Endothelial cell of umbilical vein (primary cell): ENCODE measurements at regions not wholly inside any gene's neighbourhood (a gene's known extent, or its start where the extent isn't known, plus 50 kb on each side); places are given as distances from the start of the nearest gene placed in this dataset.

ENCODE experiments used
- BruUV-seq: library from RNA; stranded (reverse); fragments of 400-500 nt; replicated peaks from 2 replicates; lab custom pipeline; 2021; lab: Mats Ljungman, UMichigan
- CTCF ChIA-PET: fragments of 300-600, 350-600 bp; sonication (Branson Sonifier 250); formaldehyde crosslinking; loops from one replicate; lab custom pipeline; 2021; ENCODE audit warnings: antibody characterized with exemption, inconsistent platforms; lab: Charles Lee
- POLR2A ChIA-PET: fragments of 300-600, 350-600 bp; sonication (Branson Sonifier 250); formaldehyde crosslinking; loops from one replicate; lab custom pipeline; 2021; ENCODE audit warnings: antibody characterized with exemption, inconsistent platforms; lab: Charles Lee
- DNase-seq: peaks from one replicate; pipeline ENCODE4 v3.0.0-alpha.2; 2011; ENCODE audit warnings: low read depth, low spot score
- FAIRE-seq: peaks from 2 replicates; lab custom pipeline; 2011; peaks lifted over from hg19 to GRCh38; lab: Jason Lieb, UNC
- H2AFZ ChIP-seq: 2 replicates; pipeline ENCODE4 v1.6.0; 2012; ENCODE audit warnings: low read depth, low read length, control low read depth, inconsistent platforms
- H3K27ac ChIP-seq: 2 replicates; pipeline ENCODE4 v1.5.1; 2011; ENCODE audit warnings: low read depth, mild to moderate bottlenecking, control low read depth, low read length, moderate library complexity; ENCODE audit not compliant: insufficient read depth
- H3K27me3 ChIP-seq, 2 experiments: 2 replicates each; pipeline versions ENCODE4 v1.6.0 to v1.6.1; 2011; ENCODE audit warnings: low read length in 2 of 2, mixed read lengths in 1 of 2; ENCODE audit not compliant: control insufficient read depth in 2 of 2, insufficient read depth in 2 of 2
- H3K36me3 ChIP-seq, 2 experiments: 2 replicates in 1 of 2; 3 replicates in 1 of 2; pipeline ENCODE4 v1.5.1; 2011; ENCODE audit warnings: low read length in 2 of 2, mild to moderate bottlenecking in 1 of 2, moderate library complexity in 1 of 2; ENCODE audit not compliant: control insufficient read depth in 2 of 2, insufficient read depth in 2 of 2; ENCODE audit errors: extremely low read depth in 1 of 2
- H3K4me1 ChIP-seq: 3 replicates; pipeline ENCODE4 v1.5.1; 2011; ENCODE audit warnings: mild to moderate bottlenecking, low read length; ENCODE audit not compliant: control insufficient read depth, insufficient read depth; ENCODE audit errors: extremely low read depth
- H3K4me2 ChIP-seq: 2 replicates; pipeline ENCODE4 v1.6.1; 2011; ENCODE audit warnings: low read length, control low read depth, mixed read lengths; ENCODE audit not compliant: insufficient read depth
- H3K4me3 ChIP-seq, 3 experiments: fragments of 200-600 bp in 1 of 3; sonication (generic), shearing (Covaris generic) in 1 of 3; replicated peaks in 1 of 3; 2 replicates each; pipeline ENCODE4 v1.5.1; 2011 to 2016; ENCODE audit warnings: control low read depth in 3 of 3, low read length in 3 of 3, mild to moderate bottlenecking in 2 of 3, inconsistent platforms in 1 of 3, low read depth in 1 of 3, moderate library complexity in 1 of 3; ENCODE audit not compliant: insufficient read depth in 1 of 3
- H3K79me2 ChIP-seq: 2 replicates; pipeline ENCODE4 v1.6.0; 2012; ENCODE audit warnings: low read length, inconsistent platforms; ENCODE audit not compliant: control insufficient read depth, insufficient read depth
- H3K9ac ChIP-seq: replicated peaks from 2 replicates; pipeline ENCODE3; 2011; ENCODE audit warnings: low read length, control low read depth; ENCODE audit not compliant: insufficient read depth; ENCODE audit errors: extremely low read depth
- H3K9me1 ChIP-seq: replicated peaks from 3 replicates; pipeline ENCODE4 v1.6.0; 2011; ENCODE audit warnings: mild to moderate bottlenecking, low read length; ENCODE audit not compliant: control insufficient read depth, insufficient read depth; ENCODE audit errors: extremely low read depth
- H3K9me3 ChIP-seq: replicated peaks from 2 replicates; pipeline ENCODE4 v1.5.1; 2012; ENCODE audit warnings: low read length, inconsistent platforms; ENCODE audit not compliant: control insufficient read depth, insufficient read depth
- H4K20me1 ChIP-seq: replicated peaks from 2 replicates; pipeline ENCODE3; 2011; ENCODE audit warnings: mild to moderate bottlenecking, low read length; ENCODE audit not compliant: control insufficient read depth, insufficient read depth; ENCODE audit errors: extremely low read depth
- FOS ChIP-seq: IDR thresholded peaks from 2 replicates; pipeline ENCODE4 v1.6.1; 2011; ENCODE audit warnings: mild to moderate bottlenecking, low read length, moderate library complexity, borderline replicate concordance; ENCODE audit not compliant: insufficient read depth
- GATA2 ChIP-seq: IDR thresholded peaks from 2 replicates; pipeline ENCODE4 v1.7.0; 2011; ENCODE audit warnings: low read depth, mild to moderate bottlenecking, moderate library complexity, mixed read lengths, low read length; ENCODE audit not compliant: insufficient read length, insufficient read depth
- JUN ChIP-seq: IDR thresholded peaks from 2 replicates; pipeline ENCODE4 v1.6.1; 2011; ENCODE audit warnings: borderline replicate concordance, low read depth; ENCODE audit not compliant: insufficient read length, insufficient read depth
- MYC ChIP-seq: IDR thresholded peaks from one replicate; pipeline ENCODE4 v1.6.1; 2011; ENCODE audit warnings: mild to moderate bottlenecking, low read depth, low read length
- POLR2A ChIP-seq: IDR thresholded peaks from 2 replicates; pipeline ENCODE4 v1.6.1; 2012; ENCODE audit warnings: low read depth, mild to moderate bottlenecking, control low read depth, low read length
- POLR2AphosphoS5 ChIP-seq: IDR thresholded peaks from 2 replicates; pipeline ENCODE4 v1.6.1; 2012; ENCODE audit warnings: low read depth, mild to moderate bottlenecking, control low read depth, low read length, moderate library complexity; ENCODE audit not compliant: insufficient read depth
- dilution Hi-C: fragments of 300-500 bp; cut with MboI; formaldehyde crosslinking; loops from one replicate; pipeline ENCODE4 v1.15.0; 2019; ENCODE audit warnings: low sequenced_read_pairs; ENCODE audit not compliant: extremely low pct_ligation_motif_present
- intact Hi-C: fragments of 100-400 bp; cut with micrococcal nuclease; formaldehyde crosslinking; loops from one replicate; pipeline ENCODE4 v1.10.0; 2022
- TF ChIP-seq, protein P1 (sequence below), 2 donors: IDR thresholded peaks; 1 replicate in 1 of 2; 2 replicates in 1 of 2; pipeline ENCODE4 v1.5.1; 2011; ENCODE audit warnings: low read length in 2 of 2, mild to moderate bottlenecking in 2 of 2, moderate library complexity in 2 of 2, control low read depth in 1 of 2, inconsistent platforms in 1 of 2, low read depth in 1 of 2; ENCODE audit not compliant: insufficient read depth in 1 of 2; ENCODE audit errors: extremely low read depth in 1 of 2
- TF ChIP-seq, protein P2 (sequence below): IDR thresholded peaks from 2 replicates; pipeline ENCODE4 v1.6.1; 2011; ENCODE audit not compliant: insufficient read depth, insufficient read length

DNA sequence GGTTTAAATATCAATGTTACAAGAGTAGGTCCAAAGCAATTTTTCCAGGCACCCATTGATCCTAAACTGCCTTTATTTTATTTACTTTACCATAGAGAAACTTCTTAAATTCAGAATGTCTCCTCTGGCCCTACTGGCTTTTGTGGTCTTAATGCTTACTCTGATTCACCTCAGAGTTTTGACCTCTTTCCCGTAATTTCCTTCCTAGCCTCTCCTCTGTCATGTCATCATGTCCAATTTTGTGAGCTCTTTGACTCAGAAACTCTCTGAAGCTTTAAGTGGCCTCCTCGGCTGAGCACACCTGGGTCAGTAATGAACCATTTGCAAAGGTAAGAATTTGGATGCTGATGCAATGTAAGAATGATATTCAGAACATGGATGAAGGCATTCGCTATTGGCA, 303.8 kb upstream of the CDH18 start:
- POLR2A ChIA-PET, result no interaction called here
- CTCF ChIA-PET, result no interaction called here
- DNase-seq (no peak), FAIRE-seq (no peak)
- Histone ChIP-seq H3K4me2 (no peak overlapping the region), H3K4me3 (no peak overlapping the region), H4K20me1 (no peaks in the 10 kb centered on the region), H3K9me1 (no peaks in the 10 kb centered on the region), H3K79me2 (no peaks in the 10 kb centered on the region), H3K9ac (no peak overlapping the region), H2AFZ (no peak overlapping the region), H3K27me3 (no peaks in the 10 kb centered on the region), H3K4me1 (no peaks in the 10 kb centered on the region), H3K9me3 (no peaks in the 10 kb centered on the region), H3K36me3 (no peaks in the 10 kb centered on the region), H3K27ac (no peak overlapping the region)
- no TSS peak for BruUV-seq
- TF ChIP-seq, protein P1, sequence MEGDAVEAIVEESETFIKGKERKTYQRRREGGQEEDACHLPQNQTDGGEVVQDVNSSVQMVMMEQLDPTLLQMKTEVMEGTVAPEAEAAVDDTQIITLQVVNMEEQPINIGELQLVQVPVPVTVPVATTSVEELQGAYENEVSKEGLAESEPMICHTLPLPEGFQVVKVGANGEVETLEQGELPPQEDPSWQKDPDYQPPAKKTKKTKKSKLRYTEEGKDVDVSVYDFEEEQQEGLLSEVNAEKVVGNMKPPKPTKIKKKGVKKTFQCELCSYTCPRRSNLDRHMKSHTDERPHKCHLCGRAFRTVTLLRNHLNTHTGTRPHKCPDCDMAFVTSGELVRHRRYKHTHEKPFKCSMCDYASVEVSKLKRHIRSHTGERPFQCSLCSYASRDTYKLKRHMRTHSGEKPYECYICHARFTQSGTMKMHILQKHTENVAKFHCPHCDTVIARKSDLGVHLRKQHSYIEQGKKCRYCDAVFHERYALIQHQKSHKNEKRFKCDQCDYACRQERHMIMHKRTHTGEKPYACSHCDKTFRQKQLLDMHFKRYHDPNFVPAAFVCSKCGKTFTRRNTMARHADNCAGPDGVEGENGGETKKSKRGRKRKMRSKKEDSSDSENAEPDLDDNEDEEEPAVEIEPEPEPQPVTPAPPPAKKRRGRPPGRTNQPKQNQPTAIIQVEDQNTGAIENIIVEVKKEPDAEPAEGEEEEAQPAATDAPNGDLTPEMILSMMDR (IDR thresholded peaks at IDR 0.05; ENCODE audit: extremely low read depth in 1 of 2, insufficient read depth in 1 of 2, low read depth in 1 of 2, low read length in 2 of 2), result no peak
- dilution Hi-C loops (no loop called here), intact Hi-C loops (no loop called here)

DNA sequence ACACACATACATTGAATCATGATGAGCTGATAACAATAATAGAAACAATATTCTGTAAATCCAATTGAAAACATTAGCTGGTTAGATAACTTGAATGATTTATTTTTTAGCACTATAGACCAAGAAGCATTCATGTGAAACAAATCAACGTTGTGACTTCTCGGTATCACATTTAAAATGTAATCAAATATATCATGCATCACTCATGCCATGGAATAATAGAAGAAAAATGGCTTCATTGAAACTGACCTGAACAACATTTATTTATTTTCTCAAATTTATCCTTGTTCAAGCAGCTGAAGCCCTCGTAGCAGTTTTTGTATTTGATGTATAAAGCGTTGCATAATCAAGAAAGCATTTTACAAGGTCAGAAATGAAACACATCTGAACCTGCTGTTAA, 299.6 kb upstream of the CDH18 start:
- H3K27me3 ChIP-seq, result no peaks in the 10 kb centered on the region
- H3K4me2 ChIP-seq, result no peak overlapping the region
- no peak overlapping the region for H3K9ac ChIP-seq
- no peaks in the 10 kb centered on the region for H4K20me1 ChIP-seq
- H2AFZ ChIP-seq, result no peak overlapping the region
- POLR2A ChIA-PET, result no interaction called here
- H3K36me3 ChIP-seq, result no peaks in the 10 kb centered on the region
- intact Hi-C loops (no loop called here), dilution Hi-C loops (no loop called here)
- no peak for FAIRE-seq
- H3K4me3 ChIP-seq, result no peak overlapping the region
- no peaks in the 10 kb centered on the region for H3K4me1 ChIP-seq
- no TSS peak for BruUV-seq
- CTCF ChIA-PET, result no interaction called here
- H3K9me3 ChIP-seq, result no peaks in the 10 kb centered on the region
- H3K79me2 ChIP-seq, result no peaks in the 10 kb centered on the region
- TF ChIP-seq POLR2AphosphoS5 (no peak), MYC (no peak), GATA2 (no peak), FOS (no peak), JUN (no peak), POLR2A (no peak)
- TF ChIP-seq, protein P2, sequence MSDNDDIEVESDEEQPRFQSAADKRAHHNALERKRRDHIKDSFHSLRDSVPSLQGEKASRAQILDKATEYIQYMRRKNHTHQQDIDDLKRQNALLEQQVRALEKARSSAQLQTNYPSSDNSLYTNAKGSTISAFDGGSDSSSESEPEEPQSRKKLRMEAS, result no peak
- no peaks in the 10 kb centered on the region for H3K9me1 ChIP-seq
- no peak for DNase-seq
- no peak overlapping the region for H3K27ac ChIP-seq
